ENCODE measurements at regions not wholly inside any gene's neighbourhood (a gene's known extent, or its start where the extent isn't known, plus 50 kb on each side); places are given as distances from the start of the nearest gene placed in this dataset.

DNA sequence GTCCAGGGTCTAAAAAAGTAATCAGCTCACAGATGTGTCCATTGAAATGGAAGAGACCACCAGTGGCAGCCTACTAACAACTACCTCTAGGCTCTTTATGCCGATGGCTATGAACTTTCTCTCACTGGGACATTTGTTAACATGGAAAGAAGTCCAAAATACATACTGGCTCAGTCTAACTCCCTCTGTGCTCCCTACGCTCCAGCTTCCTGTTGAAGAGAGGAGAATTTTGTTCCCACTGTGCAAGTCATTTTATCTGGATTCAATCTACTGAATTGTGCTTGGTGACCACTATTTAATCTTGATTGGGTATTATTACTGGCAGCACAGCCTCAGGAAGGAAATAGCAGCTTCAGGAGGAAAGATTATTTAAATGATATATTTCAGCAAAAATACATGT lies 128.8 kb upstream of the ARGLU1 start:
- H3K4me2 ChIP-seq, result no peak overlapping the region
- H3K4me3 ChIP-seq, result no peak overlapping the region
- no peaks in the 10 kb centered on the region for H3K4me1 ChIP-seq (ENCODE audit: insufficient read depth)
- no peak for DNase-seq (ENCODE audit: low spot score)
- no peaks in the 10 kb centered on the region for H3K9me3 ChIP-seq (ENCODE audit: low read depth)
- H3K27ac ChIP-seq, result no peak overlapping the region
- TF ChIP-seq EZH2 (IDR thresholded peaks at IDR 0.05; ENCODE audit: borderline replicate concordance) (no peak), EZH2phosphoT487 (IDR thresholded peaks at IDR 0.05; ENCODE audit: low read depth, severe bottlenecking, unreplicated experiment) (no peak)
- TF ChIP-seq, protein P1, sequence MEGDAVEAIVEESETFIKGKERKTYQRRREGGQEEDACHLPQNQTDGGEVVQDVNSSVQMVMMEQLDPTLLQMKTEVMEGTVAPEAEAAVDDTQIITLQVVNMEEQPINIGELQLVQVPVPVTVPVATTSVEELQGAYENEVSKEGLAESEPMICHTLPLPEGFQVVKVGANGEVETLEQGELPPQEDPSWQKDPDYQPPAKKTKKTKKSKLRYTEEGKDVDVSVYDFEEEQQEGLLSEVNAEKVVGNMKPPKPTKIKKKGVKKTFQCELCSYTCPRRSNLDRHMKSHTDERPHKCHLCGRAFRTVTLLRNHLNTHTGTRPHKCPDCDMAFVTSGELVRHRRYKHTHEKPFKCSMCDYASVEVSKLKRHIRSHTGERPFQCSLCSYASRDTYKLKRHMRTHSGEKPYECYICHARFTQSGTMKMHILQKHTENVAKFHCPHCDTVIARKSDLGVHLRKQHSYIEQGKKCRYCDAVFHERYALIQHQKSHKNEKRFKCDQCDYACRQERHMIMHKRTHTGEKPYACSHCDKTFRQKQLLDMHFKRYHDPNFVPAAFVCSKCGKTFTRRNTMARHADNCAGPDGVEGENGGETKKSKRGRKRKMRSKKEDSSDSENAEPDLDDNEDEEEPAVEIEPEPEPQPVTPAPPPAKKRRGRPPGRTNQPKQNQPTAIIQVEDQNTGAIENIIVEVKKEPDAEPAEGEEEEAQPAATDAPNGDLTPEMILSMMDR (IDR thresholded peaks at IDR 0.05; ENCODE audit: poor library complexity), result no peak
- no peaks in the 10 kb centered on the region for H3K36me3 ChIP-seq (replicated peaks; ENCODE audit: insufficient read depth, low read depth)
- WGBS (ENCODE audit: low lambda C conversion rate, missing lambda C conversion rate), result 94% methylated on average over 2 of the region's 2 CpGs
- H2AFZ ChIP-seq, result no peak overlapping the region
- no peaks in the 10 kb centered on the region for H3K9me2 ChIP-seq (replicated peaks; ENCODE audit: insufficient read depth)
- no peaks in the 10 kb centered on the region for H3K27me3 ChIP-seq
- H4K20me1 ChIP-seq (ENCODE audit: insufficient read depth, poor library complexity, severe bottlenecking), result no peaks in the 10 kb centered on the region
- H3K79me2 ChIP-seq, result no peaks in the 10 kb centered on the region

DNA sequence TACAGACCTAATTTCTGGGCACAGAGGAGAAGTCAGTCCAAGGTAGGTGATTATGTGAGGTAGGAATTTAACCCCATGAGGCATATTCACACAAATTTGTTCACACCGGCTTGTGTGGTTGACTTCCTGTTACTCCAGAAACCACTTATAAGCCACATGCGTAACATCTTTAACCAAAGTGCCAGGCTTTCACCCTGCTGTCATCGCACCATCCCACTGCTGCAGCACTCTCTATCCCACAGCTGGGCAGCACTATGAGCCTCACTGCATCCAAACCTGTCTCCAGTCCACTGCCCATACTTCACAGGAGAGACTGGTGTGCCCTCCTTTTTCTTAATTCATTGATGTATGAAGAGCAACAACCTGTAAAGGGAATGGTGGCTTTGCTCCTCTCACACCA lies 128.2 kb upstream of the ARGLU1 start:
- Histone ChIP-seq H3K79me2 (no peaks in the 10 kb centered on the region), H2AFZ (no peak overlapping the region), H3K27ac (no peak overlapping the region), H3K9me3 (ENCODE audit: low read depth) (no peaks in the 10 kb centered on the region), H3K36me3 (replicated peaks; ENCODE audit: insufficient read depth, low read depth) (no peaks in the 10 kb centered on the region), H3K4me2 (no peak overlapping the region), H3K27me3 (no peaks in the 10 kb centered on the region), H3K4me3 (no peak overlapping the region), H3K4me1 (ENCODE audit: insufficient read depth) (no peaks in the 10 kb centered on the region), H3K9me2 (replicated peaks; ENCODE audit: insufficient read depth) (no peaks in the 10 kb centered on the region), H4K20me1 (ENCODE audit: insufficient read depth, poor library complexity, severe bottlenecking) (no peaks in the 10 kb centered on the region)
- 97% methylated on average over 3 of the region's 3 CpGs for WGBS (ENCODE audit: low lambda C conversion rate, missing lambda C conversion rate)
- DNase-seq (ENCODE audit: low spot score), result no peak
- TF ChIP-seq EZH2phosphoT487 (IDR thresholded peaks at IDR 0.05; ENCODE audit: low read depth, severe bottlenecking, unreplicated experiment), result no peak
- TF ChIP-seq, protein P1 (IDR thresholded peaks at IDR 0.05; ENCODE audit: poor library complexity), result no peak
- TF ChIP-seq EZH2 (IDR thresholded peaks at IDR 0.05; ENCODE audit: borderline replicate concordance), result no peak

DNA sequence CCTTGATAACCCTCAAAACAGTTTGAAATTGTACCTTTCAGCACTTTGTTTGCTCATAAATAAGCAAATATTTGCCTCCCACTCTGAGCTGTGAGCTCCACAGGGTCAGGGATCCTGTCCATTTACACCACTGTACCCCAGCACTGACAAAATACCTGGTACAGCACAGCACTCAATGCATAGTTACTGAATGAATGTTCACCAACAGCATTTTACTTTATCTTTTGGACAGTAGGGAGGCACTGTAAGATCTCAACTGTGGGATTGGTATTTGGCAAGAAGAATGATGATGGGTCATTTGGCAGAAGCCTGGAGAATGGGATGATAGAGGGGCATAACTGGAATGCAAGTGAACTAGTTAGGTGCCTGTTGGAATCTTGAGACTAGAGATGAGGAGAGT lies 127.2 kb upstream of the ARGLU1 start:
- Histone ChIP-seq H3K79me2 (no peaks in the 10 kb centered on the region), H3K36me3 (replicated peaks; ENCODE audit: insufficient read depth, low read depth) (no peaks in the 10 kb centered on the region), H3K9me3 (ENCODE audit: low read depth) (no peaks in the 10 kb centered on the region), H3K4me1 (ENCODE audit: insufficient read depth) (no peaks in the 10 kb centered on the region), H3K4me3 (no peak overlapping the region), H3K27ac (no peak overlapping the region), H3K9me2 (replicated peaks; ENCODE audit: insufficient read depth) (no peaks in the 10 kb centered on the region), H3K4me2 (no peak overlapping the region), H2AFZ (no peak overlapping the region), H3K27me3 (no peaks in the 10 kb centered on the region), H4K20me1 (ENCODE audit: insufficient read depth, poor library complexity, severe bottlenecking) (no peaks in the 10 kb centered on the region)
- DNase-seq (ENCODE audit: low spot score), result no peak
- TF ChIP-seq EZH2phosphoT487 (IDR thresholded peaks at IDR 0.05; ENCODE audit: low read depth, severe bottlenecking, unreplicated experiment) (no peak), EZH2 (IDR thresholded peaks at IDR 0.05; ENCODE audit: borderline replicate concordance) (no peak)
- TF ChIP-seq, protein P1 (IDR thresholded peaks at IDR 0.05; ENCODE audit: poor library complexity), result no peak

DNA sequence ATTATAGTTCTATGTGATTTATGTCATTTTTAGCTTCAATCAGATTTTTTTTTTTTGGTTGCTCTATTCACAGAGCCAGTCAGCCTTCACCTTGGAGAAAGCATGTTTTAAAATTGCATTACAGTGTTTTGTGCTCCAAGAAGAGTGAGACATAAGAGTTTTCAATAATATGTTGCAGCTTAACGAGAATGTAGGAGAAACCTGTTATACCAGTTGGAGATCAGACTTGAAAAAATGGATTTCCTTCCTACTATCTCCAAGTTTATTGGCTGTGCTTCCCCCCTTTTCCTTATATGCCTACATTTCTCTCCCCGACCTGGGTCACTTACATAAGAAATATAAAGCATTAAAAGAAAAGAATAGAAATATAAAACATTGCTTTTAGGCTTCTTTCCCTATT lies 123.9 kb upstream of the ARGLU1 start:
- H3K27ac ChIP-seq, result no peak overlapping the region
- H3K36me3 ChIP-seq (replicated peaks; ENCODE audit: insufficient read depth, low read depth), result no peaks in the 10 kb centered on the region
- no peak overlapping the region for H2AFZ ChIP-seq
- no peak for DNase-seq (ENCODE audit: low spot score)
- H3K4me2 ChIP-seq, result peak overlapping the region; percentile 8
- H3K4me3 ChIP-seq, result no peak overlapping the region
- H3K79me2 ChIP-seq, result no peaks in the 10 kb centered on the region
- no peaks in the 10 kb centered on the region for H3K9me3 ChIP-seq (ENCODE audit: low read depth)
- H3K9me2 ChIP-seq (replicated peaks; ENCODE audit: insufficient read depth), result no peaks in the 10 kb centered on the region
- WGBS (ENCODE audit: low lambda C conversion rate, missing lambda C conversion rate), result 54% methylated on average over 2 of the region's 2 CpGs
- no peaks in the 10 kb centered on the region for H3K4me1 ChIP-seq (ENCODE audit: insufficient read depth)
- H4K20me1 ChIP-seq (ENCODE audit: insufficient read depth, poor library complexity, severe bottlenecking), result no peaks in the 10 kb centered on the region
- TF ChIP-seq, protein P1 (IDR thresholded peaks at IDR 0.05; ENCODE audit: poor library complexity), result no peak
- no peak for TF ChIP-seq EZH2phosphoT487 (IDR thresholded peaks at IDR 0.05; ENCODE audit: low read depth, severe bottlenecking, unreplicated experiment)
- TF ChIP-seq EZH2 (IDR thresholded peaks at IDR 0.05; ENCODE audit: borderline replicate concordance), result no peak
- H3K27me3 ChIP-seq, result no peaks in the 10 kb centered on the region

Data from hepatocyte (in vitro differentiated cells).